ENCODE measurements at regions not wholly inside any gene's neighbourhood (a gene's known extent, or its start where the extent isn't known, plus 50 kb on each side); places are given as distances from the start of the nearest gene placed in this dataset.

DNA sequence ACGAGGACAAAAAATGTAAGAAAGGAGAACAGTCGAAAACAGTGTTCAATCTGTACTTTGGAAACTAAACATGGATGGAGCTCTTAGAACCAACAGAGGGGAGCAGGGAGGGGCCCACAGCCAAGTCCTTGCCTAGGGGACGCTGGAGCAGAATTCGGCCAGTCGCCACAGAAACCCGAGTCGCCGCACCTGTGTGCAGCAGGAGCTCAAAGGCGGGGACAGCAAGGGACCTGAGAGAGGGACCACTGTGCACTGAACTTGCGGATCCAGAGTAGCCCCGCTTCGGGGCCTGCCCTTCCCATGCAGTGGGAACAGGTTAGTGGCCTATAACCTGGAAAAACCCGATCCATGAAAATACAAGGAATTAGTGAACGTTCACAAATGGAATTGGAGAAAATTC, 68.1 kb downstream of the SEC61G start:
- TF ChIP-seq, protein P1, sequence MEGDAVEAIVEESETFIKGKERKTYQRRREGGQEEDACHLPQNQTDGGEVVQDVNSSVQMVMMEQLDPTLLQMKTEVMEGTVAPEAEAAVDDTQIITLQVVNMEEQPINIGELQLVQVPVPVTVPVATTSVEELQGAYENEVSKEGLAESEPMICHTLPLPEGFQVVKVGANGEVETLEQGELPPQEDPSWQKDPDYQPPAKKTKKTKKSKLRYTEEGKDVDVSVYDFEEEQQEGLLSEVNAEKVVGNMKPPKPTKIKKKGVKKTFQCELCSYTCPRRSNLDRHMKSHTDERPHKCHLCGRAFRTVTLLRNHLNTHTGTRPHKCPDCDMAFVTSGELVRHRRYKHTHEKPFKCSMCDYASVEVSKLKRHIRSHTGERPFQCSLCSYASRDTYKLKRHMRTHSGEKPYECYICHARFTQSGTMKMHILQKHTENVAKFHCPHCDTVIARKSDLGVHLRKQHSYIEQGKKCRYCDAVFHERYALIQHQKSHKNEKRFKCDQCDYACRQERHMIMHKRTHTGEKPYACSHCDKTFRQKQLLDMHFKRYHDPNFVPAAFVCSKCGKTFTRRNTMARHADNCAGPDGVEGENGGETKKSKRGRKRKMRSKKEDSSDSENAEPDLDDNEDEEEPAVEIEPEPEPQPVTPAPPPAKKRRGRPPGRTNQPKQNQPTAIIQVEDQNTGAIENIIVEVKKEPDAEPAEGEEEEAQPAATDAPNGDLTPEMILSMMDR (IDR thresholded peaks at IDR 0.05) = no peak
- TF ChIP-seq POLR2A (IDR thresholded peaks at IDR 0.05) = no peak
- TF ChIP-seq EP300 (IDR thresholded peaks at IDR 0.05) = no peak

Measured in ovary (tissue), 3 donors.